OCI-LY3 (cell line): ENCODE measurements at regions not wholly inside any gene's neighbourhood (a gene's known extent, or its start where the extent isn't known, plus 50 kb on each side); places are given as distances from the start of the nearest gene placed in this dataset.

Experiments used
- H2AFZ ChIP-seq: fragments of 200-600, 300-600 bp; shearing (Covaris generic); 2 replicates; pipeline ENCODE4 v1.6.0; 2014; ENCODE audit warnings: antibody characterized with exemption, low read depth, low read length
- H3K27ac ChIP-seq: fragments of 200-600, 300-600 bp; sonication (generic); 2 replicates; pipeline ENCODE4 v1.5.1; 2014; ENCODE audit warnings: mild to moderate bottlenecking, low read length, moderate library complexity, mixed read lengths
- H3K27me3 ChIP-seq: fragments of 200-600, 300-600 bp; sonication (generic); 2 replicates; pipeline ENCODE4 v1.6.1; 2014; ENCODE audit warnings: low read depth, low read length, mixed read lengths
- H3K36me3 ChIP-seq: fragments of 200-600, 300-600 bp; sonication (generic); replicated peaks from 2 replicates; pipeline ENCODE3; 2014; ENCODE audit warnings: low read depth, low read length, mixed read lengths
- H3K4me1 ChIP-seq: fragments of 300-600, 200-600 bp; sonication (generic); 2 replicates; pipeline ENCODE4 v1.6.1; 2014; ENCODE audit warnings: low read length, mixed read lengths
- H3K4me2 ChIP-seq: fragments of 200-600, 300-600 bp; sonication (generic); 2 replicates; pipeline ENCODE4 v1.6.1; 2014; ENCODE audit warnings: low read length, mixed read lengths
- H3K4me3 ChIP-seq: fragments of 300-600, 200-600 bp; sonication (generic); 2 replicates; pipeline ENCODE4 v1.5.1; 2014; ENCODE audit warnings: antibody characterized with exemption, mild to moderate bottlenecking, low read length, moderate library complexity
- H3K79me2 ChIP-seq: fragments of 300-600, 200-600 bp; shearing (Covaris generic); 2 replicates; pipeline ENCODE4 v1.6.1; 2014; ENCODE audit warnings: mild to moderate bottlenecking, low read length, mixed read lengths
- H3K9ac ChIP-seq: fragments of 300-600, 200-600 bp; shearing (Covaris generic); 2 replicates; pipeline ENCODE4 v1.6.0; 2014; ENCODE audit warnings: mild to moderate bottlenecking, low read length, moderate library complexity
- H3K9me3 ChIP-seq: fragments of 200-600, 300-600 bp; shearing (Covaris generic); 2 replicates; pipeline ENCODE4 v1.6.1; 2014; ENCODE audit warnings: low read length, mixed read lengths; ENCODE audit not compliant: insufficient read depth
- H4K20me1 ChIP-seq: fragments of 200-600, 300-600 bp; sonication (generic); 2 replicates; pipeline ENCODE4 v1.6.1; 2016; ENCODE audit warnings: low read length, mixed read lengths; ENCODE audit not compliant: insufficient read depth
- EZH2phosphoT487 ChIP-seq: fragments of 200-600 bp; shearing (Covaris generic); IDR thresholded peaks from 2 replicates; pipeline ENCODE4 v1.6.1; 2018; ENCODE audit warnings: antibody characterized with exemption, mixed run types, low read depth
- TF ChIP-seq, protein P1 (sequence below): fragments of 200-600, 300-600 bp; sonication (generic); IDR thresholded peaks from 2 replicates; pipeline ENCODE4 v1.5.1; 2014; ENCODE audit warnings: antibody characterized with exemption, low read length, low read depth

DNA sequence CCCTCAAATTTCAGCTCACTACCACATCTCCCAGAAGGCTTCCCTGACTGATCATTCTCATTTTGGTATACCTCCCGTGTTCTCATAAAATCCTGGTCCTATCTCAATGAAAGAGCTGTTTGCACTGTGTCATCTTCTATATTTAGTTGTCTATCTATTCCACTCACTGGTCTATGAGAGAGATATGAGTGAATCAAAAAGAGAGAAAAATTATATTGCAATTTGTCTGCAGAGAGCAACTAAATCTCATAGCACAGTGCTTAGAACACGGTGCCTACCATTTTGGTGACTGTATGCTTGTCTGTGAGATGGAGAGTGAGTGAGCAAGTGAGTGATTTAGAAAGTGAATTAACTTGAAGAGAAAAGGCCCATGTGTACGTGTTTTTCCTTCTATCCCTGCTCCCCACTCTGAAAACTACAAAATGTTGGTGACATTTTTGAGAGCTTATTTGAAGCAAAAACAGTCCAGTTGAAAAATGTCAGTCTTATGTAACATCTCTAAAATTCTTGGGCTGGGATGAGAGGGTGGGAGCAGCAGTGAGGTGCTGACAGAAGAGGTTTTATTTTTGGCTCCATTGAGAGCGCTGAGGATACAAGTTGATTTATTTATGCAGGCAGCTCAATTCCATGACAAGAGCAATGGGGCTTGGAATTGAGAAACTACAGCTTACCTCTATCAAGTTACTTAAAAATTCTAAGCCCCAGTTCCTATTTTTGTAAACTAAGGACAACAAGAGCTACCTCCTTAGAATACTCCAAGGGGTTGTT, 373.5 kb upstream of the CHST9 start:
- TF ChIP-seq, protein P1, sequence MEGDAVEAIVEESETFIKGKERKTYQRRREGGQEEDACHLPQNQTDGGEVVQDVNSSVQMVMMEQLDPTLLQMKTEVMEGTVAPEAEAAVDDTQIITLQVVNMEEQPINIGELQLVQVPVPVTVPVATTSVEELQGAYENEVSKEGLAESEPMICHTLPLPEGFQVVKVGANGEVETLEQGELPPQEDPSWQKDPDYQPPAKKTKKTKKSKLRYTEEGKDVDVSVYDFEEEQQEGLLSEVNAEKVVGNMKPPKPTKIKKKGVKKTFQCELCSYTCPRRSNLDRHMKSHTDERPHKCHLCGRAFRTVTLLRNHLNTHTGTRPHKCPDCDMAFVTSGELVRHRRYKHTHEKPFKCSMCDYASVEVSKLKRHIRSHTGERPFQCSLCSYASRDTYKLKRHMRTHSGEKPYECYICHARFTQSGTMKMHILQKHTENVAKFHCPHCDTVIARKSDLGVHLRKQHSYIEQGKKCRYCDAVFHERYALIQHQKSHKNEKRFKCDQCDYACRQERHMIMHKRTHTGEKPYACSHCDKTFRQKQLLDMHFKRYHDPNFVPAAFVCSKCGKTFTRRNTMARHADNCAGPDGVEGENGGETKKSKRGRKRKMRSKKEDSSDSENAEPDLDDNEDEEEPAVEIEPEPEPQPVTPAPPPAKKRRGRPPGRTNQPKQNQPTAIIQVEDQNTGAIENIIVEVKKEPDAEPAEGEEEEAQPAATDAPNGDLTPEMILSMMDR = no peak
- no peak overlapping the region for H2AFZ ChIP-seq

DNA sequence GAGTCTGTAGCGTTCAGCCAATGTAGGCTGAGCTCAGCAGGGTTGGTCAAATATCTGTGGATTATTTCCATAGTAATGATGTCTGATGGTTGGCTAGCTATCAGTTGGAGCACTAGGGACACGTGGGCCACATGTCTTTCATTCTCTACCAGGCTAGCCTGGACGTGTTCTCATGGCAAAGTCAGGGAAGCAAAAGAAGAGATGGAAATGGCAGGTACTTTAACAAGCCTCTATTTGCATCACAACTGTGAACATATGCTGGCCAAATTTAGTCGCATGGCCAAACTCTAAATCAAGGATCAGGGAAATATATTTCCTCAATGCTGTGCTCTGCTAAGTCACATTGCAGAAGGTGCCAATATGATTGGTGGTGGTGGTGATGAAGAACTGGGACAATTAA, 371.6 kb upstream of the CHST9 start:
- TF ChIP-seq, protein P1 = no peak
- no peak for TF ChIP-seq EZH2phosphoT487
- no peaks in the 10 kb centered on the region for H3K36me3 ChIP-seq
- H2AFZ ChIP-seq = no peak overlapping the region
- H3K9ac ChIP-seq = no peak overlapping the region
- no peak overlapping the region for H3K27ac ChIP-seq
- no peaks in the 10 kb centered on the region for H3K4me1 ChIP-seq
- no peaks in the 10 kb centered on the region for H3K79me2 ChIP-seq
- H3K27me3 ChIP-seq = no peaks in the 10 kb centered on the region
- H3K4me2 ChIP-seq = no peak overlapping the region
- H3K9me3 ChIP-seq = no peaks in the 10 kb centered on the region
- no peak overlapping the region for H3K4me3 ChIP-seq
- no peaks in the 10 kb centered on the region for H4K20me1 ChIP-seq

More for the DNA sequence above, 373.5 kb upstream of the CHST9 start:
- Histone ChIP-seq H3K4me2 (no peak overlapping the region), H3K9ac (no peak overlapping the region), H3K79me2 (no peaks in the 10 kb centered on the region), H3K4me1 (no peaks in the 10 kb centered on the region), H3K36me3 (no peaks in the 10 kb centered on the region), H4K20me1 (no peaks in the 10 kb centered on the region), H3K27ac (no peak overlapping the region), H3K9me3 (no peaks in the 10 kb centered on the region), H3K4me3 (no peak overlapping the region), H3K27me3 (no peaks in the 10 kb centered on the region)

DNA sequence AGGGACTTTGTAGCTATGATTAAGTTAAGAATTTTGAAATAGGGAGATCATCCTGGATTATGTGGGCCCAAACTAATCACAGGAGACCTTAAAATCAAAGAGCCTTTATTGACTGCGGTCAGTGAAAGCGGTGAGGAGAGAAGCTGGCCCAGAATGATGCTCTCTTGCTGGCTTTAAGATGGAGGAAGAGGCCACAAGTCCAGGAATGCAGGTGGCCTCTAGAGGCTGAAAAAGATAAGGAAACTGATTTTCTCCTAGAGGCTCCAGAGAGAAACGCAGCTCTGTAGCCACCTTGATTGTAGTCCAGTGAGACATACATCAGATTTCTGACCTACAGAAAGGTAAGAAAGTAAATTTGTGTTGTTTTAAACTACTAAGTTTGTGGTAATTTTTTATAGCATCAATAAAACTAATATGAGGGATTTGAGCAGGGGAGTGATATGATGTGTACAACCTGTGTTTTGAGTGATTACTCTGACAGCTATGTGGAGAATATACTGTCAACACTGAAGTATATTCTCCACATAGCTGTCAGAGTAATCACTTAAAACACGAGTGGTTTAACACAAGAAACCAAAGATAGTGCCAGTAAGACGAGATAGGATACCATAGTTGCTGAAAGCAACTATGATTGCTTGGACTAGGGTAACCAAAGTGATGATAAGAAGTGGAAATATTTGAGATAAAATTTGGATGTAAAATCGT, 364.4 kb upstream of the CHST9 start:
- no peak overlapping the region for H2AFZ ChIP-seq
- H3K9me3 ChIP-seq = no peaks in the 10 kb centered on the region
- no peaks in the 10 kb centered on the region for H3K4me1 ChIP-seq
- H3K27ac ChIP-seq = no peak overlapping the region
- H3K9ac ChIP-seq = no peak overlapping the region
- no peaks in the 10 kb centered on the region for H3K79me2 ChIP-seq
- H3K36me3 ChIP-seq = no peaks in the 10 kb centered on the region
- H3K4me2 ChIP-seq = no peak overlapping the region
- no peaks in the 10 kb centered on the region for H4K20me1 ChIP-seq
- TF ChIP-seq EZH2phosphoT487 = no peak
- TF ChIP-seq, protein P1 = no peak
- no peaks in the 10 kb centered on the region for H3K27me3 ChIP-seq
- H3K4me3 ChIP-seq = no peak overlapping the region

DNA sequence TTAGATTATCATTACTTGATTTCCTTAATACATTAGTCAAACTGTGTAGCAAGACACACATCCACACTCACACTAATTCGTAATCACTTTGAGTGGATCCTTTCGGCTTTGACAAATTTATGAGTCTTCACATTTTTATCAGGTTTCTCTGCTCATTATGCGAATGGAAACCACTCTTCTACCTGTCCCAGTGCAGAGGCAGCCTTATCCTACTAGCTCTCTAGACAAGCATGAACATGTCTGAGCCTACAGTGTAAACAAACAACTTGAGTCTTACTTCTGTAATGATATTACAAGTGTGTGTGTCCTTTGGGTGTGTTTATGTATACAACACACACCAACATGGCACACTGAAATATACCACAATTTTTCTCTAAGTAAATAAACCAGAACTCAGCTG, 361.9 kb upstream of the CHST9 start:
- H3K36me3 ChIP-seq = no peaks in the 10 kb centered on the region
- no peak overlapping the region for H3K4me2 ChIP-seq
- H3K4me3 ChIP-seq = no peak overlapping the region
- H3K4me1 ChIP-seq = no peaks in the 10 kb centered on the region
- no peaks in the 10 kb centered on the region for H3K79me2 ChIP-seq
- TF ChIP-seq, protein P1 = no peak
- TF ChIP-seq EZH2phosphoT487 = no peak
- no peaks in the 10 kb centered on the region for H3K27me3 ChIP-seq
- no peaks in the 10 kb centered on the region for H3K9me3 ChIP-seq
- no peak overlapping the region for H2AFZ ChIP-seq
- no peaks in the 10 kb centered on the region for H4K20me1 ChIP-seq
- H3K27ac ChIP-seq = no peak overlapping the region
- no peak overlapping the region for H3K9ac ChIP-seq
